RWPE2 (cell line): ENCODE measurements at regions not wholly inside any gene's neighbourhood (a gene's known extent, or its start where the extent isn't known, plus 50 kb on each side); places are given as distances from the start of the nearest gene placed in this dataset.
"Not testable (repeated sequence)": the region's sequence is repeated elsewhere in the genome, so short reads cannot be mapped to it uniquely, and the experiment has no call there.

ENCODE experiments used
- ATAC-seq: fragments of 200-7000 bp; cut with Tn5 transposase; 3 replicates; pipeline ENCODE4 v1.9.1; 2021; ENCODE audit warnings: low read depth
- DNase-seq: peaks from one replicate; pipeline ENCODE4 v3.0.0-alpha.2; 2020; ENCODE audit warnings: low spot score
- H3K27ac ChIP-seq: fragments of 450-650 bp; 2 replicates; pipeline ENCODE4 v1.5.1; 2017; ENCODE audit warnings: mild to moderate bottlenecking; ENCODE audit not compliant: poor library complexity, severe bottlenecking
- H3K27me3 ChIP-seq: fragments of 250-450 bp; sonication (Bioruptor Pico); 2 replicates; pipeline ENCODE4 v1.5.1; 2021; ENCODE audit warnings: mild to moderate bottlenecking, moderate library complexity; ENCODE audit not compliant: insufficient read depth, poor library complexity, severe bottlenecking
- H3K36me3 ChIP-seq: fragments of 250-450 bp; sonication (Bioruptor Pico); 2 replicates; pipeline ENCODE4 v1.5.1; 2020; ENCODE audit warnings: low read depth, mild to moderate bottlenecking, moderate library complexity
- H3K4me1 ChIP-seq: fragments of 250-450 bp; sonication (Bioruptor Pico); 2 replicates; pipeline ENCODE4 v1.5.1; 2021; ENCODE audit warnings: mild to moderate bottlenecking, moderate library complexity; ENCODE audit not compliant: insufficient read depth, poor library complexity, severe bottlenecking
- H3K4me3 ChIP-seq: fragments of 250-450 bp; sonication (Bioruptor Pico); 2 replicates; pipeline ENCODE4 v1.5.1; 2021; ENCODE audit warnings: mild to moderate bottlenecking, moderate library complexity; ENCODE audit not compliant: severe bottlenecking
- H3K9me3 ChIP-seq: fragments of 250-450 bp; sonication (Bioruptor Pico); 2 replicates; pipeline ENCODE4 v1.5.1; 2021; ENCODE audit warnings: mild to moderate bottlenecking, moderate library complexity; ENCODE audit not compliant: severe bottlenecking
- TF ChIP-seq, protein P1 (sequence below): fragments of 450-650 bp; IDR thresholded peaks from one replicate; pipeline ENCODE4 v1.5.1; 2017; ENCODE audit warnings: mild to moderate bottlenecking, moderate library complexity; ENCODE audit not compliant: poor library complexity, severe bottlenecking

DNA sequence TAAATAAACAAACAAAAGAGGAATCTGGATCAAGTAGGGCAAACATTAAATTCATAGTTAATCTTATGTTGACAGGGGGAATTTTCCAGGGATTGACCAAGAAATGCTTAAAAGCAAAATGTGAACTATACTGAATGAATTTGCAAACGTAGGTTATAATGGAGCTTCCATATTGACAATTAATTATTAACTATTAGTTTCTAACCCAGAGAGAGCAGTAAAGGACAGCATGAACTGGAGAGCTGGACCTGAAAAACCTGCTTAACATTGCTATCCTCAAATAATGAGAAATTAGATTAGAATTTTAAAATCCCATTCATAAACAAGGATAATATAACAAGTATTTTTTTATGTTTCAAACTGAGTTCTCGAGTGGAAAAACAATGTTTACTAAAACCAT, 1089.6 kb downstream of the DNAJB9 start:
- TF ChIP-seq, protein P1, sequence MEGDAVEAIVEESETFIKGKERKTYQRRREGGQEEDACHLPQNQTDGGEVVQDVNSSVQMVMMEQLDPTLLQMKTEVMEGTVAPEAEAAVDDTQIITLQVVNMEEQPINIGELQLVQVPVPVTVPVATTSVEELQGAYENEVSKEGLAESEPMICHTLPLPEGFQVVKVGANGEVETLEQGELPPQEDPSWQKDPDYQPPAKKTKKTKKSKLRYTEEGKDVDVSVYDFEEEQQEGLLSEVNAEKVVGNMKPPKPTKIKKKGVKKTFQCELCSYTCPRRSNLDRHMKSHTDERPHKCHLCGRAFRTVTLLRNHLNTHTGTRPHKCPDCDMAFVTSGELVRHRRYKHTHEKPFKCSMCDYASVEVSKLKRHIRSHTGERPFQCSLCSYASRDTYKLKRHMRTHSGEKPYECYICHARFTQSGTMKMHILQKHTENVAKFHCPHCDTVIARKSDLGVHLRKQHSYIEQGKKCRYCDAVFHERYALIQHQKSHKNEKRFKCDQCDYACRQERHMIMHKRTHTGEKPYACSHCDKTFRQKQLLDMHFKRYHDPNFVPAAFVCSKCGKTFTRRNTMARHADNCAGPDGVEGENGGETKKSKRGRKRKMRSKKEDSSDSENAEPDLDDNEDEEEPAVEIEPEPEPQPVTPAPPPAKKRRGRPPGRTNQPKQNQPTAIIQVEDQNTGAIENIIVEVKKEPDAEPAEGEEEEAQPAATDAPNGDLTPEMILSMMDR = no peak
- no peak overlapping the region for H3K27ac ChIP-seq
- no peak for DNase-seq
- no peaks in the 10 kb centered on the region for H3K27me3 ChIP-seq
- no peaks in the 10 kb centered on the region for H3K4me1 ChIP-seq
- H3K9me3 ChIP-seq = no peaks in the 10 kb centered on the region
- no peaks in the 10 kb centered on the region for H3K36me3 ChIP-seq
- no peak for ATAC-seq
- no peak overlapping the region for H3K4me3 ChIP-seq

DNA sequence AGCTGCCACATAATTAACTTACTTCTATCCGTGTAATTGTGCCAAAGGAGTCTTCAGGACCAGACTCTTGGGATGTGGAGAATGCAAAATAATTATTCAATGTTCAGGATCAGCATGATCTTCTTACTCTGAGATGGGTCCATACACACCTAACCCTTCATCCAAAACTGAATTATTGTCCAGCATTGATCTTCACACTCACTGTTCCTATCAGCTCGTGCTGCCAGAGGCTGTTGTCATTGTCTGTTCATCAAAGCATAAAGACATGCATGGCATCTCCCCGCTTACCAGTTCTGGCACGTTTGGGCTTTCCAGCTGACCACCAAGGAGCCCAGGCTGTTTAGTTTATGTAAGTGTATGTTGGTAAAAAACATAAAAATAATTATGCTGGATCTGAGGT, 1090.7 kb downstream of the DNAJB9 start:
- H3K27me3 ChIP-seq = no peaks in the 10 kb centered on the region
- TF ChIP-seq, protein P1 = no peak
- H3K27ac ChIP-seq = no peak overlapping the region
- ATAC-seq (no peak), DNase-seq (no peak)
- no peaks in the 10 kb centered on the region for H3K4me1 ChIP-seq
- no peaks in the 10 kb centered on the region for H3K9me3 ChIP-seq
- H3K36me3 ChIP-seq = no peaks in the 10 kb centered on the region
- no peak overlapping the region for H3K4me3 ChIP-seq

DNA sequence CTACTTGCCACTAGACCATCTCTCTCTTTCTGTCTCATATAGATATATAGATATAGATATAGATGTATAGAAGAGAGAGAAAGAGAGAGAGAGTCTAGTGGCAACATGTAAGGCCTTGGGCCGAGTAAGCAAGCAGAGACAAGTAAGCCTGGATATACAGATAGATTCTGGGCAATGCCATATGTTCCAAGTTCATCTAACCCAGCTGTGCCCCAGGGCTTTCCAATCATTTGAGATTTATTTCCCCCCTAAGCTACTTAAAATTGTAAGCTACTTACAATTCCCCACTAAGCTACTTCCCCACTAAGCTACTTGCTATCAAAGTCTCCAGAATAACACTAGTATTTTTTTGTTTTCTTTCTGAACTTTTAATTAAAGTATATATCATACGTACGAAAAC, 1094.1 kb downstream of the DNAJB9 start:
- H3K36me3 ChIP-seq = no peaks in the 10 kb centered on the region
- H3K4me1 ChIP-seq = no peaks in the 10 kb centered on the region
- DNase-seq = no peak
- H3K9me3 ChIP-seq = no peaks in the 10 kb centered on the region
- ATAC-seq = no peak
- TF ChIP-seq, protein P1 = no peak
- H3K27ac ChIP-seq = no peak overlapping the region
- H3K27me3 ChIP-seq = no peaks in the 10 kb centered on the region
- H3K4me3 ChIP-seq = no peak overlapping the region

DNA sequence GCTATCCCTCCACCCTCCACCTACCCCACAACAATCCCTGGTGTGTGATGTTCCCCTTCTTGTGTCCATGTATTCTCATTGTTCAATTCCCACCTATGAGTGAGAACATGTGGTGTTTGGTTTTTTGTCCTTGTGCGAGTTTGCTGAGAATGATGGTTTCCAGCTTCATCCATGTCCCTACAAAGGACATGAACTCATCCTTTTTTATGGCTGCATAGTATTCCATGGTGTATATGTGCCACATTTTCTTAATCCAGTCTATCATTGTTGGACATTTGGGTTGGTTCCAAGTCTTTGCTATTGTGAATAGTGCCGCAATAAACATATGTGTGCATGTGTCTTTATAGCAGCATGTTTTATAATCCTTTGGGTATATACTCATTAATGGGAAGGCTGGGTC, 1117.6 kb downstream of the DNAJB9 start:
- not testable (repeated sequence) for DNase-seq, H3K36me3 ChIP-seq, H3K9me3 ChIP-seq, H3K4me3 ChIP-seq, ATAC-seq, H3K27me3 ChIP-seq, H3K4me1 ChIP-seq, H3K27ac ChIP-seq

DNA sequence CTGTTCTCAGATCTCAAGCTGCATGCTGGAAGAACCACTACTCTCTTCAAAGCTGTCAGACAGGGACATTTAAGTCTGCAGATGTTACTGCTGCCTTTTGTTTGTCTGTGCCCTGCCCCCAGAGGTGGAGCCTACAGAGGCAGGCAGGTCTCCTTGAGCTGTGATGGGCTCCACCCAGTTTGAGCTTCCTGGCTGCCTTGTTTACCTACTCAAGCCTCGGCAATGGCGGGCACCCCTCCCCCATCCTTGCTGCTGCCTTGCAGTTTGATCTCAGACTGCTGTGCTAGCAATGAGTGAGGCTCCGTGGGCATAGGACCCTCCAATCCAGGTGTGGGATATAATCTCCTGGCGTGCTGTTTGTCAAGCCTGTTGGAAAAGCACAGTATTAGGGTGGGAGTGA, 1122.9 kb downstream of the DNAJB9 start:
- not testable (repeated sequence) for H3K36me3 ChIP-seq, DNase-seq, ATAC-seq, H3K4me1 ChIP-seq, H3K27me3 ChIP-seq, H3K9me3 ChIP-seq, H3K4me3 ChIP-seq, H3K27ac ChIP-seq

DNA sequence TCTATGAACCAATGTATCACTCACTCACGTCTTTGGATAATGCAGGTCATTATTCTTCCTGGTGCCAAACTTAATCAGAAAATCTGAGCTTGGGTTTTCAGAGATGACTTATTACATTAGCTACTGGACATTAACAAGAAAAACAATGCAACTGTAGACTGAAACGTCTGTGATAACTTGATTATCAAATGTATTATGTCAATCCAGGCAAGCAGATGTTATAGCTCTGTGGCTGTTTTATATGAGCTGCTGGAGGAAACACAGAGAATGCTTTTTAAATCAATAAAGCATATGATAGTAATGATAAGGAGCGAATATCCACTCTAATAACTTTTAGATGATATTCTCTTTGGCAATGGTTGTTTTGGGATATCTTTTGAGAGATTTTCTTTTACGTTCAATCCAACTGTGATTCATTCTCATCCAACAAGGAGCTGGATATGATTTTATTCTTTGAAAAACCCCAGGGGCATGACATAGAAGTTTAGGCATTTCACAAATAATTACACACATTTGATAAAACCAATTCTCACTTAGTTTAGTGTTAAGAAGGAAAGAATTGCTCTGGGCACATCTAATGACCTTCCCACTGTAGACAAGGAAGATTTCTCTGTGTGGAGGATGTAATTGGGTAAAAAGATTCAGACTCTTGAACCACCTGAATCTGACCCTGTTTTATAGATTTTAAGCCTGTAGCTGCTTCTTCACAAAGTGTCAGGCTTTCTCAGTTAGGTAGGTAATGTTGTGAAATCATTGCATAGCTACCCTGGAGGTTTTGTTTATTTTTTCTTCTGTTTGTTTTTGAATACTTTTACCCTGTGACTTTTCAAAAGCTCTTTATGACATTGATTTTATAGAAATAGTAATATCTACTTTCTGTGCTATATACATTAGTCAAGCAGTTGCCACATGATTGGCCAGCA, 1124.7 kb downstream of the DNAJB9 start:
- ATAC-seq (no peak), DNase-seq (no peak)
- Histone ChIP-seq H3K27me3 (no peaks in the 10 kb centered on the region), H3K27ac (no peak overlapping the region), H3K36me3 (no peaks in the 10 kb centered on the region), H3K4me3 (no peak overlapping the region), H3K9me3 (no peaks in the 10 kb centered on the region), H3K4me1 (no peaks in the 10 kb centered on the region)
- TF ChIP-seq, protein P1 = no peak
